ENCODE measurements at regions not wholly inside any gene's neighbourhood (a gene's known extent, or its start where the extent isn't known, plus 50 kb on each side); places are given as distances from the start of the nearest gene placed in this dataset.

DNA sequence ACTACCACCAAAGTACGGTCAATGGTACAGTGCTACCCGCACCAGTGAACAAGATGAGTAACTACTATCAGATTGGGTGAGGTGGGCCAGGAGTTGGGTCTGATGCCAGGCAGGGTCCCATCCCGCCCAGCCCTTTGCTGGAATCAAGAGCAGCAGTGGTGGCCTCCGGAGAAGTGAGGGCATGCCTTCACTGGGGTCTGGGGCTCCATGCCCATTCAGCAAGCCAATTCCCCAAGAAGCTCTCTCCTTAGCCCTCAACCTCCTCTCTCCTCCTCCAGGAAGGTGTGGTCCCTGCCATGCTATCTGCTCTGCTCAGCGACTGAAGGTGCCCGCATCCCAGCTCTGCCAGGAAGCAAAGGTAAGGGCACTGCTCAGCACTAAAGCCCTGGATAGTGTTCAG, 62.7 kb upstream of the CPLX2 start:
- H3K27me3 ChIP-seq: no peaks in the 10 kb centered on the region
- H3K4me1 ChIP-seq (ENCODE audit: insufficient read depth): no peaks in the 10 kb centered on the region
- TF ChIP-seq EP300 (IDR thresholded peaks at IDR 0.05) (no peak), POLR2A (IDR thresholded peaks at IDR 0.05) (no peak)
- TF ChIP-seq, protein P1, sequence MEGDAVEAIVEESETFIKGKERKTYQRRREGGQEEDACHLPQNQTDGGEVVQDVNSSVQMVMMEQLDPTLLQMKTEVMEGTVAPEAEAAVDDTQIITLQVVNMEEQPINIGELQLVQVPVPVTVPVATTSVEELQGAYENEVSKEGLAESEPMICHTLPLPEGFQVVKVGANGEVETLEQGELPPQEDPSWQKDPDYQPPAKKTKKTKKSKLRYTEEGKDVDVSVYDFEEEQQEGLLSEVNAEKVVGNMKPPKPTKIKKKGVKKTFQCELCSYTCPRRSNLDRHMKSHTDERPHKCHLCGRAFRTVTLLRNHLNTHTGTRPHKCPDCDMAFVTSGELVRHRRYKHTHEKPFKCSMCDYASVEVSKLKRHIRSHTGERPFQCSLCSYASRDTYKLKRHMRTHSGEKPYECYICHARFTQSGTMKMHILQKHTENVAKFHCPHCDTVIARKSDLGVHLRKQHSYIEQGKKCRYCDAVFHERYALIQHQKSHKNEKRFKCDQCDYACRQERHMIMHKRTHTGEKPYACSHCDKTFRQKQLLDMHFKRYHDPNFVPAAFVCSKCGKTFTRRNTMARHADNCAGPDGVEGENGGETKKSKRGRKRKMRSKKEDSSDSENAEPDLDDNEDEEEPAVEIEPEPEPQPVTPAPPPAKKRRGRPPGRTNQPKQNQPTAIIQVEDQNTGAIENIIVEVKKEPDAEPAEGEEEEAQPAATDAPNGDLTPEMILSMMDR (IDR thresholded peaks at IDR 0.05): no peak
- no peak overlapping the region for H3K4me3 ChIP-seq
- H3K27ac ChIP-seq: no peak overlapping the region
- intact Hi-C loops (cut with DNase I): no loop called here
- 84 to 91% (median 87%) methylated on average over 6 of the region's 6 CpGs for WGBS, 3 donors
- no peak for DNase-seq
- H3K36me3 ChIP-seq: no peaks in the 10 kb centered on the region
- no peaks in the 10 kb centered on the region for H3K9me3 ChIP-seq

DNA sequence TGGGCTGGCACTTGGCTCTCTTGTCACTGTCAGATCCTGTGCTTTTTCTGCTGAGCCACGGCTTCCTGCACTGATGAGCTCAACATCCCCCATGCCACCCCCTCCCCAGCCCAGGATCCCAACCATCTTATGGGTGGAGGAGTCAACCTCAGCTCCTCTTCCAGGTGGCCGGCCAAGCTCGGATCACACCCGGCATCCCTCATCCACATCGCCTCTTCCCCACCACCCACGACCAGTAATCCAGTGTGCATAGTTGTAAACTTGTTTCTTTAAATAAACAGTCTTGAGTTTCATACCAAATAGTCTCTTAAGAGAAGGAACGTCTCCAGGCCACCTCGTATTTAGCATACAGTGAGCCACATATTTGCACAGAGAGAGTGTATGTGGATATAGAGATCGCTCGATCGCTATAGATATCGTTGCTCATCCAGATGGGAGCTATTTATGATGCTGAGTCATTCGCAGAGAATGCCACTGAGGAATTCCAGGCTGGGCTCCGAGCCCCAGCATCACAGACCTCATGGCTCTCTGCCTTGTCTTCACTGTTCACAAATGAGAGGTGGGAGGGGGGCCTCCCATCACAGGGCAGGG, 61.8 kb upstream of the CPLX2 start:
- H3K9me3 ChIP-seq: no peaks in the 10 kb centered on the region
- 4 to 12% (median 4%) methylated on average over 14 of the region's 14 CpGs for WGBS, 3 donors
- H3K27me3 ChIP-seq: no peaks in the 10 kb centered on the region
- no peaks in the 10 kb centered on the region for H3K4me1 ChIP-seq (ENCODE audit: insufficient read depth)
- intact Hi-C loops (cut with DNase I): no loop called here
- DNase-seq: no peak
- TF ChIP-seq POLR2A (IDR thresholded peaks at IDR 0.05): no peak
- TF ChIP-seq EP300 (IDR thresholded peaks at IDR 0.05): no peak
- TF ChIP-seq, protein P1 (IDR thresholded peaks at IDR 0.05): no peak
- no peak overlapping the region for H3K4me3 ChIP-seq
- no peaks in the 10 kb centered on the region for H3K36me3 ChIP-seq
- no peak overlapping the region for H3K27ac ChIP-seq

DNA sequence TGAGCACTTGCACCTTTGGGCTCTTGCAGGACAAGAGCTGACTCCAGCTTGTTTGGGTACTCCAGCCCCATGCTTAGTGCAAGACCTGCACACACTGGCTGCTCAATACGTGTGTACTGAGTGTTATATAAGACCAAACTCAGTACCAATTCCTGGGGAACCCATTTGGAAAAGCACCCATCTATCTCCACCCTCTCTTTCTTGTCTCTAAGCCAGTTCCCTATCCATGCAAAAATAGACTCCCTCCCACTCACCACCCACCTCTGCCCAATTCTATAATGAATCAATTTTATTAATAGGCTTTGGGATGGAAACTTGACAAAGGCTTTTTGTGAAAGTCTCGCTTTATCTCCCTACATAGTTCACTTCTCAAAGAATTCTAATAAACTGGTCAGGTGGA, 60.9 kb upstream of the CPLX2 start:
- 61 to 75% (median 67%) methylated on average over 2 of the region's 2 CpGs for WGBS, 3 donors
- no peaks in the 10 kb centered on the region for H3K36me3 ChIP-seq
- TF ChIP-seq, protein P1 (IDR thresholded peaks at IDR 0.05): no peak
- TF ChIP-seq EP300 (IDR thresholded peaks at IDR 0.05) (no peak), POLR2A (IDR thresholded peaks at IDR 0.05) (no peak)
- H3K4me1 ChIP-seq (ENCODE audit: insufficient read depth): no peaks in the 10 kb centered on the region
- DNase-seq: no peak
- H3K27ac ChIP-seq: no peak overlapping the region
- intact Hi-C loops (cut with DNase I): no loop called here
- H3K4me3 ChIP-seq: no peak overlapping the region
- H3K9me3 ChIP-seq: no peaks in the 10 kb centered on the region
- H3K27me3 ChIP-seq: no peaks in the 10 kb centered on the region

DNA sequence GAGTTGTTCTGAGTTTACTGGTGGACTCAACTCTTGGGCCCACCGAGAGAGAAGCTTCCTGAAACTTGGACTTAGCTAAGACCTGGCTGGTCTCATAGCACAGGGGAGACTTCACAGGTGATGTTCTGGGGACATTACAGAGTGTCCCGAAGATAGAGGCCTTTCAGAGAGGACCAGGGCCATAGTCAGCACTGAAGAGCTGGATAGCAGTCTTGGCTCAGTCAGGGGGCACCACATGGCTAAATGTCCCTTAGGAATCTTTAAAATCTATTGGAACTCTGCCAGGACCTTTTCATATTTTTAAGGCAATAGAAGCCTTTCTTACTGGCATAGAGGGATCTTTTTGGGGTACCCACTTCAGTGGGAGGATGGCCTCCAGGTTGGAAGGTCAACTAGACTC, 59.8 kb upstream of the CPLX2 start:
- H3K4me3 ChIP-seq: no peak overlapping the region
- TF ChIP-seq POLR2A (IDR thresholded peaks at IDR 0.05) (no peak), EP300 (IDR thresholded peaks at IDR 0.05) (no peak)
- TF ChIP-seq, protein P1 (IDR thresholded peaks at IDR 0.05): no peak
- H3K27ac ChIP-seq: no peak overlapping the region
- 82 to 84% (median 82%) methylated on average over 2 of the region's 2 CpGs for WGBS, 3 donors
- no peaks in the 10 kb centered on the region for H3K27me3 ChIP-seq
- H3K36me3 ChIP-seq: no peaks in the 10 kb centered on the region
- H3K4me1 ChIP-seq (ENCODE audit: insufficient read depth): no peaks in the 10 kb centered on the region
- no peaks in the 10 kb centered on the region for H3K9me3 ChIP-seq
- intact Hi-C loops (cut with DNase I): no loop called here
- DNase-seq: no peak

Measured in ovary (tissue), 7 donors.